Loucy (cell line): ENCODE measurements at regions not wholly inside any gene's neighbourhood (a gene's known extent, or its start where the extent isn't known, plus 50 kb on each side); places are given as distances from the start of the nearest gene placed in this dataset.

Source experiments
- H2AFZ ChIP-seq: fragments of 200-600 bp; sonication (generic); 2 replicates; pipeline ENCODE4 v1.6.0; 2016; ENCODE audit warnings: antibody characterized with exemption, mild to moderate bottlenecking, low read length, moderate library complexity
- H3F3A ChIP-seq: fragments of 200-600 bp; 2 replicates; pipeline ENCODE4 v1.6.0; 2016; ENCODE audit warnings: antibody characterized with exemption, low read depth, mild to moderate bottlenecking
- H3K27me3 ChIP-seq: fragments of 200-600 bp; sonication (generic); 2 replicates; pipeline ENCODE4 v1.6.1; 2014; ENCODE audit warnings: low read length, mild to moderate bottlenecking; ENCODE audit not compliant: insufficient read depth, poor library complexity, severe bottlenecking
- H3K36me3 ChIP-seq: fragments of 200-600 bp; sonication (generic); 2 replicates; pipeline ENCODE4 v1.6.1; 2016; ENCODE audit warnings: low read length; ENCODE audit not compliant: insufficient read depth
- H3K4me1 ChIP-seq: fragments of 200-600 bp; sonication (generic); 2 replicates; pipeline ENCODE4 v1.5.1; 2014; ENCODE audit warnings: low read length, mild to moderate bottlenecking; ENCODE audit not compliant: insufficient read depth, poor library complexity, severe bottlenecking
- H3K4me2 ChIP-seq: fragments of 200-600 bp; sonication (generic); 2 replicates; pipeline ENCODE4 v1.6.0; 2014; ENCODE audit warnings: antibody characterized with exemption, low read length, low read depth, mild to moderate bottlenecking; ENCODE audit not compliant: poor library complexity, severe bottlenecking
- H3K4me3 ChIP-seq: fragments of 200-600 bp; sonication (generic); 2 replicates; pipeline ENCODE4 v1.5.1; 2014; ENCODE audit warnings: low read length, mild to moderate bottlenecking, mixed read lengths; ENCODE audit not compliant: poor library complexity, severe bottlenecking
- H3K79me2 ChIP-seq: fragments of 200-600 bp; sonication (generic); 2 replicates; pipeline ENCODE4 v1.6.1; 2014; ENCODE audit warnings: low read length; ENCODE audit not compliant: insufficient read depth
- H3K9ac ChIP-seq: fragments of 200-600 bp; sonication (generic); 2 replicates; pipeline ENCODE4 v1.6.0; 2014; ENCODE audit warnings: mild to moderate bottlenecking, low read depth, low read length, moderate library complexity; ENCODE audit not compliant: poor library complexity, severe bottlenecking
- H3K9me2 ChIP-seq: fragments of 200-600 bp; sonication (generic); replicated peaks from 2 replicates; pipeline ENCODE4 v1.6.1; 2016; ENCODE audit warnings: low read depth, low read length, mixed read lengths
- H3K9me3 ChIP-seq: fragments of 200-600 bp; sonication (generic); 2 replicates; pipeline ENCODE4 v1.6.1; 2014; ENCODE audit warnings: mild to moderate bottlenecking, antibody characterized with exemption, low read length, low read depth; ENCODE audit not compliant: insufficient read depth
- H4K20me1 ChIP-seq: fragments of 200-600 bp; sonication (generic); 2 replicates; pipeline ENCODE4 v1.6.0; 2014; ENCODE audit warnings: antibody characterized with exemption, low read length, mild to moderate bottlenecking; ENCODE audit not compliant: insufficient read depth, poor library complexity, severe bottlenecking
- CTCF ChIP-seq: fragments of 200-600 bp; sonication (generic); conservative IDR thresholded peaks from 2 replicates; pipeline ENCODE4 v1.5.1; 2014; ENCODE audit warnings: mild to moderate bottlenecking, antibody characterized with exemption, low read length
- EZH2phosphoT487 ChIP-seq: fragments of 200-600 bp; IDR thresholded peaks from 2 replicates; pipeline ENCODE4 v1.6.1; 2018; ENCODE audit warnings: antibody characterized with exemption, mild to moderate bottlenecking, moderate library complexity, borderline replicate concordance

- no peak overlapping the region for H3K4me3 ChIP-seq
- peaks cover 19% of the 10 kb centered on the region for H3K4me1 ChIP-seq
- H2AFZ ChIP-seq = no peak overlapping the region
- no peaks in the 10 kb centered on the region for H4K20me1 ChIP-seq
- no peaks in the 10 kb centered on the region for H3K9me3 ChIP-seq
- H3K9ac ChIP-seq = no peak overlapping the region
- no peaks in the 10 kb centered on the region for H3K79me2 ChIP-seq
- no peaks in the 10 kb centered on the region for H3K27me3 ChIP-seq
- no peaks in the 10 kb centered on the region for H3K9me2 ChIP-seq
- H3K4me2 ChIP-seq = no peak overlapping the region
- no peaks in the 10 kb centered on the region for H3K36me3 ChIP-seq
- H3F3A ChIP-seq = no peaks in the 10 kb centered on the region
- TF ChIP-seq EZH2phosphoT487 = no peak
- no peak for TF ChIP-seq CTCF
Measured at GRCh38 chr12:124179936-124180607, 114.8 kb upstream of the RFLNA start.

GRCh38 chr12:124183172-124183571, 111.7 kb upstream of the RFLNA start:
- no peak for TF ChIP-seq CTCF
- TF ChIP-seq EZH2phosphoT487 = no peak
- peaks cover 8% of the 10 kb centered on the region for H3K4me1 ChIP-seq
- no peaks in the 10 kb centered on the region for H3K36me3 ChIP-seq

GRCh38 chr12:124184456-124184855, 110.4 kb upstream of the RFLNA start:
- Histone ChIP-seq H3K9me2 (no peaks in the 10 kb centered on the region), H3K9ac (no peak overlapping the region), H2AFZ (no peak overlapping the region), H3K4me2 (no peak overlapping the region), H3K4me3 (no peak overlapping the region), H3K9me3 (no peaks in the 10 kb centered on the region), H3K79me2 (no peaks in the 10 kb centered on the region), H3K36me3 (no peaks in the 10 kb centered on the region), H3K4me1 (peaks cover 8% of the 10 kb centered on the region), H3F3A (no peaks in the 10 kb centered on the region), H3K27me3 (no peaks in the 10 kb centered on the region), H4K20me1 (no peaks in the 10 kb centered on the region)
- no peak for TF ChIP-seq CTCF
- no peak for TF ChIP-seq EZH2phosphoT487

More at GRCh38 chr12:124183172-124183571, 111.7 kb upstream of the RFLNA start:
- Histone ChIP-seq H3K27me3 (no peaks in the 10 kb centered on the region), H3K79me2 (no peaks in the 10 kb centered on the region), H3K4me2 (peak overlapping the region; percentile 23), H3K9me3 (no peaks in the 10 kb centered on the region), H3F3A (no peaks in the 10 kb centered on the region), H3K9ac (no peak overlapping the region), H2AFZ (peak overlapping the region; percentile 70; the same call in 1 of the 2 replicates), H3K9me2 (no peaks in the 10 kb centered on the region), H3K4me3 (no peak overlapping the region), H4K20me1 (no peaks in the 10 kb centered on the region)
